Fibroblast of the aortic adventitia (primary cell): ENCODE measurements at regions not wholly inside any gene's neighbourhood (a gene's known extent, or its start where the extent isn't known, plus 50 kb on each side); places are given as distances from the start of the nearest gene placed in this dataset.

Source experiments
- DNase-seq: peaks from one replicate; pipeline ENCODE4 v3.0.0-alpha.2; 2010; ENCODE audit warnings: low read depth
- H3K4me3 ChIP-seq: 2 replicates; pipeline ENCODE4 v1.5.1; 2011; ENCODE audit warnings: low read depth, mild to moderate bottlenecking, control low read depth, low read length, moderate library complexity
- CTCF ChIP-seq: IDR thresholded peaks from 2 replicates; pipeline ENCODE4 v1.5.1; 2011; ENCODE audit warnings: mild to moderate bottlenecking, low read length, control low read depth, inconsistent platforms; ENCODE audit not compliant: insufficient read depth

- TF ChIP-seq CTCF, result peak; percentile 46
- DNase-seq, result peak; percentile 64
These were observed 83.2 kb upstream of the IRS2 start for GRCh38 chr13:109869312-109870237.

GRCh38 chr13:109868578-109869311 lies 82.4 kb upstream of the IRS2 start:
- TF ChIP-seq CTCF, result no peak
- no peak for DNase-seq
- H3K4me3 ChIP-seq, result no peak overlapping the region

More at GRCh38 chr13:109869312-109870237, 83.2 kb upstream of the IRS2 start:
- H3K4me3 ChIP-seq, result peak overlapping the region; percentile 64

GRCh38 chr13:109867766-109868165 lies 81.4 kb upstream of the IRS2 start:
- no peak for DNase-seq
- no peak for TF ChIP-seq CTCF
- no peak overlapping the region for H3K4me3 ChIP-seq

- DNase-seq, result peak; percentile 41
- no peak overlapping the region for H3K4me3 ChIP-seq
- no peak for TF ChIP-seq CTCF
These were observed 76.2 kb upstream of the IRS2 start for GRCh38 chr13:109862627-109863026.

GRCh38 chr13:109859898-109860297 lies 73.5 kb upstream of the IRS2 start:
- H3K4me3 ChIP-seq, result no peak overlapping the region
- no peak for DNase-seq
- no peak for TF ChIP-seq CTCF

- no peak for DNase-seq
- H3K4me3 ChIP-seq, result no peak overlapping the region
- TF ChIP-seq CTCF, result no peak
These were observed 72.9 kb upstream of the IRS2 start for GRCh38 chr13:109859216-109859835.
